Large intestine (tissue), 3 donors: ENCODE measurements at regions not wholly inside any gene's neighbourhood (a gene's known extent, or its start where the extent isn't known, plus 50 kb on each side); places are given as distances from the start of the nearest gene placed in this dataset.

ENCODE experiments used
- DNase-seq, 2 donors: peaks; one replicate each; pipeline versions ENCODE4 v3.0.0 to v3.0.0-alpha.2; 2013
- H3K27ac ChIP-seq: one replicate; pipeline ENCODE4 v1.5.1; 2013; ENCODE audit warnings: low read length
- H3K27me3 ChIP-seq: 2 replicates; pipeline ENCODE4 v1.6.1; 2013; ENCODE audit warnings: low read length; ENCODE audit not compliant: control insufficient read depth, insufficient read depth
- H3K36me3 ChIP-seq: 2 replicates; pipeline ENCODE4 v1.6.1; 2013; ENCODE audit warnings: low read length; ENCODE audit not compliant: control insufficient read depth, insufficient read depth
- H3K4me1 ChIP-seq: one replicate; pipeline ENCODE4 v1.6.1; 2013; ENCODE audit warnings: low read length; ENCODE audit not compliant: control insufficient read depth, insufficient read depth
- H3K4me3 ChIP-seq: one replicate; pipeline ENCODE4 v1.5.1; 2013; ENCODE audit warnings: low read length
- H3K9me3 ChIP-seq: one replicate; pipeline ENCODE4 v1.6.1; 2013; ENCODE audit warnings: mild to moderate bottlenecking, low read depth, low read length, moderate library complexity; ENCODE audit not compliant: control insufficient read depth
- WGBS: methylation state at CpG from one replicate; pipeline ENCODE4 v1.1.5; 2013; ENCODE audit warnings: low lambda C conversion rate; ENCODE audit not compliant: insufficient coverage; 5-methylcytosine and 5-hydroxymethylcytosine counted together

DNA sequence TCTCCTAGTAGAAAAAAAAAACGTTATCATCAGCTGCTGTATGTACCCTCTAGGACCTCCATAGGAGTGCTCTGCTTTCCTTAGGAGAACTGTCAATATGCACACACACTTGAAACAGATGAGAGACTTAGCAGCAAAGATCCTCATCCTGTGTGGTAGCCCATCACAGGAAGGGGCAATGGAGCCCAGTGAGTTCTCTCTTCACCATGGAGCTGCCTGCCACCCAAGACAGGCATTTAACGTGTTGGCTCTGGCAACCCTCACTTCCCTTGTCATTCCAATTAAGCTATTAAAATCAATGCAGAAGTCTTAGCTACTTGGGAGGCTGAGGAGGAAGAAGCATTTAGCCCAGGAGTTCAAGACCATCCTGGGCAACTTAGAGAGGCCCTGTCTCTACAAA lies 64.8 kb upstream of the PLEKHA5 start:
- no peaks in the 10 kb centered on the region for H3K36me3 ChIP-seq
- no peak overlapping the region for H3K4me3 ChIP-seq
- H3K27me3 ChIP-seq, result no peaks in the 10 kb centered on the region
- H3K9me3 ChIP-seq, result no peaks in the 10 kb centered on the region
- WGBS, result no CpG with 5 or more reads among the region's 2 CpGs
- H3K27ac ChIP-seq, result no peak overlapping the region
- peaks cover 13% of the 10 kb centered on the region for H3K4me1 ChIP-seq
- no peak for DNase-seq

DNA sequence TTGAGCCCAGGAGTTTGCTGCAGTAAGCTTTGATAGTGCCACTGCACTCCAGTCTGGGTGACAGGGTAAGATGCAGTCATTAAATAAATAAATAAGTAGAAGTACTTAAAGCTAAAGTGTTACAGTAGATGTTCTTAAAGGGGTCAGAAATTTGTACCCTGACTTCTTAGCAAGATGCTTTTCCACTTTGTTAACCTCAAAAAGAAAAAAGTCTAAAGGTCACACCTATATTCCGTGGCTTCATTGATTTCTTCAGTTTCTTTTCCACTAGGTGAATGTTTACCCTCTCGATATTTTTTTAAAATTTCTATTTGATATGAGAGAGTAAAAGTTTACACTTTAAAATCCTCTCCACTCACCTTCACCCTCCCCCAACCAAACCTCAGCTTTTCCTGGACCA lies 64.3 kb upstream of the PLEKHA5 start:
- no peaks in the 10 kb centered on the region for H3K36me3 ChIP-seq
- no peak overlapping the region for H3K4me3 ChIP-seq
- WGBS, result 13% methylated on average over 1 of the region's 2 CpGs
- no peaks in the 10 kb centered on the region for H3K27me3 ChIP-seq
- H3K9me3 ChIP-seq, result no peaks in the 10 kb centered on the region
- no peak overlapping the region for H3K27ac ChIP-seq
- DNase-seq, result peak in 1 of 2 donors; percentile 22
- H3K4me1 ChIP-seq, result peaks cover 13% of the 10 kb centered on the region

DNA sequence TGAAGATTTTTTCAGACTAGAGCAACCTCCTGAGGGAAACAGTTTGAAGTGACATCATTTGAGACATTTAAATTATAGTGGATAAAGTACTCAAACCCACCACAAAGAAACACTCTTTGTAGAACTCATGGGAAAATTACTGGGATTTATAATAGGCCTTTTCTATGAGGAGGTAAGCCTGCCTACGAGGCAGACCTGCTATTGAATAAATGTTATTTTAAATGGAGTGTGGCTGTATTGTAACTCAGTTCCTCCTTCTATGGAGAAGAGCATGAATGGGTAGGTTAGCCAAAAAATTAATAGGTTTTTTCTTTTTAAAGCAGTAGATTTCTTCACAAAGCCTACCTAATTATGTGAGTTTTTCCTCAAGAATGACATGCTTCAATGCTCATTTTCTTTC lies 63.7 kb upstream of the PLEKHA5 start:
- no CpG with 5 or more reads among the region's 1 CpG for WGBS
- no peaks in the 10 kb centered on the region for H3K36me3 ChIP-seq
- H3K4me1 ChIP-seq, result peaks cover 13% of the 10 kb centered on the region
- DNase-seq, result peak in 1 of 2 donors; percentile 15
- H3K9me3 ChIP-seq, result no peaks in the 10 kb centered on the region
- H3K4me3 ChIP-seq, result no peak overlapping the region
- no peaks in the 10 kb centered on the region for H3K27me3 ChIP-seq
- no peak overlapping the region for H3K27ac ChIP-seq

DNA sequence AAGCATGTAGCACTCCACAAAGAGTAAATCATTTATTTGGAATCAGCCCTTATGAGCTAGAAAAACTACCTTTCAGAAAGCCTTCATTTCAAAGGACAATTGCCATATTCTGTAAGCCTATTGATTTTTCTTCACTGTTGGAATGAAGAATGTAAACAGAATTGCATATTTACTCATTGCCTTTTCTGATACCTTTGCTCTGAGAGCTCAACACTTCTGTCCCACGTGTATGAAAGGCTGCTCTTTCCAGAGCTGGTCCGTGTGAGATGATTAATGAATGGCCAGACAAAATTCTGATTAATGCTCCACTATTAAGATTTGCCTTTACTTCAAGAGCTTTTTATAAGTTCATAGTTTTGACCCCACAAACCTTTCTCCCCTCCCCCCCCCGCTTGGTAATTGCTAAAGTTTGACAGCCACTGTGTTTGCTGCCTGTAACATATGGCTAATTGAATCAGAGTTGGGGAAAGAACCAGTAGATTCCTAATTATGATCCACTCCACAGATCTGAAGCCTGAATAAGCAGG lies 63.0 kb upstream of the PLEKHA5 start:
- peaks cover 13% of the 10 kb centered on the region for H3K4me1 ChIP-seq
- H3K36me3 ChIP-seq, result no peaks in the 10 kb centered on the region
- H3K27me3 ChIP-seq, result no peaks in the 10 kb centered on the region
- no CpG with 5 or more reads among the region's 3 CpGs for WGBS
- no peaks in the 10 kb centered on the region for H3K9me3 ChIP-seq
- no peak overlapping the region for H3K27ac ChIP-seq
- peak in 1 of 2 donors; percentile 37 for DNase-seq
- no peak overlapping the region for H3K4me3 ChIP-seq

DNA sequence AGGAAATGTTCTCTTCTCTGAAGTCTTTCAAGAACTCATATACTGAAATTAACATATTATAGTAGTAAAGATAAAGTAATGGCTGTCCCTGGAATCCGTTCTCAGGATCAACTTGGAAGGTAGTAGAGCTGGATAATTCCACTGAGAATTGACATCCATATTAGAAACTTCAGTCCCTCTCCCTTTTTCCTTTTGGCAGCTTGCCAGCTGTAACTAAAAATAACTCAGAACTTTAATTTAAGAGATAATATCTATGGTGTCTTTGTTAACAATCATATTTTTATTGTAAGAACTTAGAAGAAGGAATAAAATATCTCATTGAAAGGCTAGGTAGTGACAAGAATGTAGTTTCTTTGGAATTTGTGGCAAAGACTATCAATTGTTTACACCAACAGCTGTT lies 61.4 kb upstream of the PLEKHA5 start:
- no peaks in the 10 kb centered on the region for H3K36me3 ChIP-seq
- 50% methylated on average over 1 of the region's 1 CpG for WGBS
- DNase-seq, result no peak
- peaks cover 13% of the 10 kb centered on the region for H3K4me1 ChIP-seq
- no peak overlapping the region for H3K27ac ChIP-seq
- H3K27me3 ChIP-seq, result no peaks in the 10 kb centered on the region
- H3K4me3 ChIP-seq, result no peak overlapping the region
- no peaks in the 10 kb centered on the region for H3K9me3 ChIP-seq

DNA sequence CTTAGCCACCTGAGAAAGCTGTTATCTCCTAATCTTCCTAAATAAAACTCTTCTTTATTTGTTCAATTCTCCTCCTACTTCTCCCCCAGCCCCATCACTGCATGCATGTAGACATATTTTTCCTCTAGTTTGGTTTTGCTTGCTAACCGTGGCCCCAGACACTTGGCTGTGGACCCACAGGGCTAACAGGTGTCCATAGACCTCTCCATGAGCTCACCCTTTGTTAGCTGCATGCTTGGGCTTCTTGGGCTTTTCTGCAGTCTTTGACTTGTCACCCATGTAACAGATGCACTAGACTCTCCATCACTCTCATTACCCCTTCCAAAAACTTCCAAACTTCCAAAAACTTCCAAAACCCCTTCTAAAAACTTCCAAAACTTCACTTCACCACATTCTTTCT lies 59.2 kb upstream of the PLEKHA5 start:
- Histone ChIP-seq H3K27ac (no peak overlapping the region), H3K36me3 (no peaks in the 10 kb centered on the region), H3K9me3 (no peaks in the 10 kb centered on the region), H3K27me3 (no peaks in the 10 kb centered on the region), H3K4me3 (no peak overlapping the region), H3K4me1 (peaks cover 9% of the 10 kb centered on the region)
- no peak for DNase-seq
- WGBS, result no CpG with 5 or more reads among the region's 1 CpG

DNA sequence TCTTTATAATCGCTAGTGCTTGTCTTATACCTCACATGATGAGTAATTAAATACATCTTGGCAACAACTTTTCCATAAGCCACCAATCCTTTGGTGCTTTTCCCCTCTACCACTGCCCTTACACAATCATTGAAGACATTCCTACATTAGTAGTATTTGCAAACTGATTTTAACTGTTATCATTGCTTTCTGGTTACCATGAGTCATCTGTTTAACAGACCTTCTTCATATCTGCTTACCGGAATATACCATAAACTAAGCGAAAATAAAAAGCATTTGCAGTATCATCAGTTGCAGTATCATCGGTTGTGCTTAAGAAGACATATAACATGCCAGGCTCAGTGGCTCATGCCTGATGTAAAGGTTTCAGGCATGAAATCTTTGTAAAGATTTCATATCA lies 54.8 kb upstream of the PLEKHA5 start:
- Histone ChIP-seq H3K4me3 (no peak overlapping the region), H3K27me3 (no peaks in the 10 kb centered on the region), H3K27ac (no peak overlapping the region), H3K9me3 (no peaks in the 10 kb centered on the region), H3K4me1 (no peaks in the 10 kb centered on the region), H3K36me3 (no peaks in the 10 kb centered on the region)
- no peak for DNase-seq
- 100% methylated on average over 1 of the region's 4 CpGs for WGBS

DNA sequence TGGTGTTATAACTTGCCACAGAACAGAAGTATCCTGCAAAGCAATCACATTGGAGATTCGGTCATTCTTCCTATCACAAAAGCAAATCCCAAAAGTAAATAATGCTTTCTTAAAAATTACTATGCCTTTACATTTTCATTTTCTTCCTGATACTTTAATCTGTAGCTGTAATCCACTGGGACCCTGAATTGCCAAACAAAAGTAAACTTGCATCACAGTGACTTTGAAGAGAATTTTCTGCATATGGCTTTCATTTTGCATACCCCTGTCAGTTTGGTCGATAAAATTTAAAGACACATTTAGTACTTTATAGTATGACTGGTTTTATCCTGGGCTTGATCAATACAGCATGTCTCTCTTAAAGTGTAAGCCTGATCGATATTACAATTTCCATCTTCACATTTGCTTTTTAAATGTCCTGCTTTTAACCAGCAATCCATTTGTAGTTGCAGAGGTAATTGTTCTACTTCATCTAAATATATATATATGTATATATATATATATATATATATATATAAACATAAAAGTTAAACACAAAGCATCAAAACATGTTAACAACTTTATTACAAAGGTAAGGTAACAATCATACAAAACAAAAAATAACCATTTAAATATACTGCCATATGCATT lies 53.7 kb upstream of the PLEKHA5 start:
- Histone ChIP-seq H3K27ac (no peak overlapping the region), H3K36me3 (no peaks in the 10 kb centered on the region), H3K9me3 (no peaks in the 10 kb centered on the region), H3K4me1 (no peaks in the 10 kb centered on the region), H3K4me3 (no peak overlapping the region), H3K27me3 (no peaks in the 10 kb centered on the region)
- DNase-seq, result no peak
- 100% methylated on average over 1 of the region's 3 CpGs for WGBS
